Mesenchymal stem cell (in vitro differentiated cells and primary cell): ENCODE measurements at regions not wholly inside any gene's neighbourhood (a gene's known extent, or its start where the extent isn't known, plus 50 kb on each side); places are given as distances from the start of the nearest gene placed in this dataset.

Experiments
- DNase-seq: peaks from one replicate; pipeline ENCODE4 v3.0.0-alpha.2; 2013
- H2AFZ ChIP-seq: one replicate; pipeline ENCODE4 v1.6.1; 2013; ENCODE audit warnings: low read depth, mild to moderate bottlenecking, control low read depth, inconsistent platforms, low read length, moderate library complexity
- H2AK5ac ChIP-seq: 2 replicates; pipeline ENCODE4 v1.6.1; 2013; ENCODE audit warnings: low read length, moderate library complexity, mild to moderate bottlenecking, inconsistent platforms; ENCODE audit not compliant: severe bottlenecking
- H2BK120ac ChIP-seq: one replicate; pipeline ENCODE4 v1.6.1; 2013; ENCODE audit warnings: low read depth, mild to moderate bottlenecking, inconsistent platforms, low read length, moderate library complexity
- H2BK12ac ChIP-seq, 2 experiments: one replicate each; pipeline ENCODE4 v1.6.1; 2013; ENCODE audit warnings: inconsistent platforms in 2 of 2, low read length in 2 of 2, mild to moderate bottlenecking in 2 of 2, moderate library complexity in 2 of 2, control low read depth in 1 of 2
- H2BK15ac ChIP-seq: one replicate; pipeline ENCODE4 v1.6.1; 2013; ENCODE audit warnings: mild to moderate bottlenecking, low read depth, inconsistent platforms; ENCODE audit not compliant: poor library complexity, severe bottlenecking
- H2BK5ac ChIP-seq: 2 replicates; pipeline ENCODE4 v1.6.1; 2013; ENCODE audit warnings: low read depth, mild to moderate bottlenecking, low read length, control low read depth, inconsistent platforms; ENCODE audit not compliant: poor library complexity, severe bottlenecking
- H3K14ac ChIP-seq, 2 experiments: one replicate each; pipeline ENCODE4 v1.6.1; 2013; ENCODE audit warnings: inconsistent platforms in 2 of 2, low read length in 2 of 2, control low read depth in 1 of 2, mild to moderate bottlenecking in 1 of 2, moderate library complexity in 1 of 2
- H3K18ac ChIP-seq, 2 experiments: one replicate each; pipeline ENCODE4 v1.6.1; 2013; ENCODE audit warnings: inconsistent platforms in 2 of 2, low read length in 2 of 2, control low read depth in 1 of 2, low read depth in 1 of 2, mild to moderate bottlenecking in 1 of 2
- H3K23ac ChIP-seq, 2 experiments: one replicate each; pipeline ENCODE4 v1.6.1; 2013; ENCODE audit warnings: inconsistent platforms in 2 of 2, low read length in 2 of 2, mild to moderate bottlenecking in 2 of 2, moderate library complexity in 2 of 2, control low read depth in 1 of 2
- H3K27ac ChIP-seq: 2 replicates; pipeline ENCODE4 v1.5.1; 2013; ENCODE audit warnings: mild to moderate bottlenecking, moderate library complexity, low read length, control low read depth, inconsistent platforms; ENCODE audit not compliant: poor library complexity, severe bottlenecking
- H3K27me3 ChIP-seq, 2 experiments: 2 replicates each; pipeline versions ENCODE4 v1.6.1 to v1.7.0; 2013; ENCODE audit warnings: low read length in 2 of 2, mild to moderate bottlenecking in 2 of 2, moderate library complexity in 2 of 2, control low read depth in 1 of 2, inconsistent platforms in 1 of 2; ENCODE audit not compliant: control insufficient read depth in 1 of 2, insufficient read depth in 1 of 2
- H3K36me3 ChIP-seq, 2 experiments: 2 replicates each; pipeline versions ENCODE4 v1.6.1 to v1.7.0; 2013; ENCODE audit warnings: low read length in 2 of 2, control low read depth in 1 of 2, inconsistent platforms in 1 of 2, low read depth in 1 of 2, mild to moderate bottlenecking in 1 of 2; ENCODE audit not compliant: insufficient read depth in 2 of 2, control insufficient read depth in 1 of 2
- H3K4ac ChIP-seq, 2 experiments: one replicate each; pipeline ENCODE4 v1.6.1; 2013; ENCODE audit warnings: inconsistent platforms in 2 of 2, low read length in 2 of 2, mild to moderate bottlenecking in 2 of 2, moderate library complexity in 2 of 2, control low read depth in 1 of 2, low read depth in 1 of 2
- H3K4me1 ChIP-seq: 2 replicates; pipeline ENCODE4 v1.6.1; 2013; ENCODE audit warnings: low read depth, low read length, control low read depth; ENCODE audit not compliant: control insufficient read depth, insufficient read depth
- H3K4me2 ChIP-seq: 2 replicates; pipeline ENCODE4 v1.6.1; 2013; ENCODE audit warnings: low read length, mild to moderate bottlenecking, inconsistent platforms; ENCODE audit not compliant: poor library complexity, severe bottlenecking
- H3K4me3 ChIP-seq, 2 experiments: 2 replicates each; pipeline versions ENCODE4 v1.5.1 to v1.7.0; 2013; ENCODE audit warnings: low read length in 2 of 2, mild to moderate bottlenecking in 2 of 2, control low read depth in 1 of 2, low read depth in 1 of 2; ENCODE audit not compliant: insufficient read depth in 1 of 2
- H3K79me1 ChIP-seq: replicated peaks from 2 replicates; pipeline ENCODE4 v1.6.1; 2013; ENCODE audit warnings: mild to moderate bottlenecking, control low read depth, low read length, inconsistent platforms; ENCODE audit not compliant: poor library complexity, severe bottlenecking
- H3K9ac ChIP-seq: 2 replicates; pipeline ENCODE4 v1.7.0; 2013; ENCODE audit warnings: mild to moderate bottlenecking, low read length, moderate library complexity
- H3K9me3 ChIP-seq: 2 replicates; pipeline ENCODE4 v1.7.0; 2013; ENCODE audit warnings: mild to moderate bottlenecking, low read length; ENCODE audit not compliant: control insufficient read depth
- H4K8ac ChIP-seq: one replicate; pipeline ENCODE4 v1.6.1; 2013; ENCODE audit warnings: inconsistent platforms, mild to moderate bottlenecking, low read length, moderate library complexity
- H4K91ac ChIP-seq: one replicate; pipeline ENCODE4 v1.6.1; 2013; ENCODE audit warnings: mild to moderate bottlenecking, low read length, inconsistent platforms
- WGBS: methylation state at CpG from one replicate; pipeline ENCODE4 v1.1.7; 2013; ENCODE audit warnings: mixed read lengths; 5-methylcytosine and 5-hydroxymethylcytosine counted together

DNA sequence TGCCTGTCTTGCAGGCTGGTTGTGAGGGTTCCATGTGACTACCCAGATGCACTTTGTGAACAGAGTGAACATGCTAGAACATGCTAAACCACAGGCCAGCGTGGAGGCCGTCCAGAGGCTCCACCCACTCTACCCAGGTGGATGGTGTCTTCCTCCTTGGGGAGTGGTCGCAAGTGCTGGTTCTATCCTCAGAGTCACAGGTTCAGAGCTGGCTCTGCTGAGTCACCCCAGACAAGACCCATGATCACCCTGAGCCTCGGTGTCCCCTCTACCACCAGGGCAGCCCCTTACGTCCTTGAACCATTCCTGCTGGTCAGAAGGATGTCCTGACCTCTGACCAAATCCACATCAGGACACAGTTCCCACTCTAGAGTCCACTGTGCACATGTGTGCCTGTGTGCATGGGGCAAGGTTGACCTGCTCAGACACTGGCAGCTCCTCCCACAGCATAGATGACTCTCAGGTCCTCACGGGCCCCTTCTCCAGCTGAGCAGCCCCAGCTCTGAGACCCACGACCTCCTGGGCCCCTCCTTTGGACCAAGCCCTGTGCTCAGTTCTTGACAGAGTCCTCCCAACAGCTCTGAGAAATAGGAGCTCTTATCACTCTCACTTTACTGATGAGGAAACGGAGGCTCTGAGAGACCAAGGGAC, 391.8 kb downstream of the MATN1 start:
- WGBS, result 73% methylated on average over 8 of the region's 8 CpGs
- H2BK15ac ChIP-seq, result no peak overlapping the region

DNA sequence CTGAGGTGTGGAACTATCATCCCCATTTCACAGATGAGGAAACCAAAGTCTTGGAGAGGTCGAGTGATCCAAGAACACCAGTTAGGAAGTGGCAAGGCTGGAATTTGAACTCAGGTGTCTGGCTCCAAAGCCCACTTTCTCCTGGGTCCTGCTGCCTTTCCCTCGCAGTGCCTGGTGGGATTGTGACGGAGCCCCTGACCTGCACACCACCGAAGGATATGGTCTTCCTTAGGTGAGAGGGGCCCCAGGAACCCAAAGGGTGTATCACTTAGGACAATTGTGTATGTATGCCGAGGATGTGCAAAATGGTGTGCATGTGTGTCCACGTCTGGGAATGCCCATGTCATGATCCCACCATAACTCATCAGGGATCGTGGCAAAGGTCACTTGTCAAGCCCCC, 392.7 kb downstream of the MATN1 start:
- no peaks in the 10 kb centered on the region for H3K79me1 ChIP-seq
- no peak overlapping the region for H2AFZ ChIP-seq
- H2BK5ac ChIP-seq, result no peak overlapping the region
- no peak overlapping the region for H3K4ac ChIP-seq
- no peak overlapping the region for H3K23ac ChIP-seq
- no peak overlapping the region for H2AK5ac ChIP-seq
- no peak overlapping the region for H3K14ac ChIP-seq
- WGBS, result 61% methylated on average over 7 of the region's 7 CpGs
- peaks cover 0 to 47% of the 10 kb centered on the region in 2 experiments for H3K27me3 ChIP-seq
- no peak overlapping the region for H2BK12ac ChIP-seq
- no peak overlapping the region for H3K18ac ChIP-seq
- no peak overlapping the region for H3K4me3 ChIP-seq
- no peak overlapping the region for H3K4me2 ChIP-seq
- H4K91ac ChIP-seq, result no peak overlapping the region
- no peak overlapping the region for H3K9ac ChIP-seq
- no peak overlapping the region for H3K27ac ChIP-seq
- no peaks in the 10 kb centered on the region for H3K4me1 ChIP-seq
- H4K8ac ChIP-seq, result no peak overlapping the region
- no peaks in the 10 kb centered on the region for H3K36me3 ChIP-seq
- no peak overlapping the region for H2BK120ac ChIP-seq
- no peaks in the 10 kb centered on the region for H3K9me3 ChIP-seq
- DNase-seq, result no peak
- no peak overlapping the region for H2BK15ac ChIP-seq

More for the DNA sequence above, 391.8 kb downstream of the MATN1 start:
- Histone ChIP-seq H3K14ac (no peak overlapping the region), H3K18ac (no peak overlapping the region), H2AK5ac (no peak overlapping the region), H3K27ac (no peak overlapping the region), H4K8ac (no peak overlapping the region), H2AFZ (no peak overlapping the region), H2BK12ac (no peak overlapping the region), H3K79me1 (no peaks in the 10 kb centered on the region), H3K4me2 (no peak overlapping the region), H2BK120ac (no peak overlapping the region), H2BK5ac (no peak overlapping the region), H3K27me3 (peaks cover 0 to 41% of the 10 kb centered on the region in 2 experiments), H3K4ac (no peak overlapping the region), H3K9ac (no peak overlapping the region), H3K4me1 (no peaks in the 10 kb centered on the region), H3K9me3 (no peaks in the 10 kb centered on the region), H3K23ac (no peak overlapping the region), H3K4me3 (no peak overlapping the region), H3K36me3 (no peaks in the 10 kb centered on the region), H4K91ac (no peak overlapping the region)
- no peak for DNase-seq

DNA sequence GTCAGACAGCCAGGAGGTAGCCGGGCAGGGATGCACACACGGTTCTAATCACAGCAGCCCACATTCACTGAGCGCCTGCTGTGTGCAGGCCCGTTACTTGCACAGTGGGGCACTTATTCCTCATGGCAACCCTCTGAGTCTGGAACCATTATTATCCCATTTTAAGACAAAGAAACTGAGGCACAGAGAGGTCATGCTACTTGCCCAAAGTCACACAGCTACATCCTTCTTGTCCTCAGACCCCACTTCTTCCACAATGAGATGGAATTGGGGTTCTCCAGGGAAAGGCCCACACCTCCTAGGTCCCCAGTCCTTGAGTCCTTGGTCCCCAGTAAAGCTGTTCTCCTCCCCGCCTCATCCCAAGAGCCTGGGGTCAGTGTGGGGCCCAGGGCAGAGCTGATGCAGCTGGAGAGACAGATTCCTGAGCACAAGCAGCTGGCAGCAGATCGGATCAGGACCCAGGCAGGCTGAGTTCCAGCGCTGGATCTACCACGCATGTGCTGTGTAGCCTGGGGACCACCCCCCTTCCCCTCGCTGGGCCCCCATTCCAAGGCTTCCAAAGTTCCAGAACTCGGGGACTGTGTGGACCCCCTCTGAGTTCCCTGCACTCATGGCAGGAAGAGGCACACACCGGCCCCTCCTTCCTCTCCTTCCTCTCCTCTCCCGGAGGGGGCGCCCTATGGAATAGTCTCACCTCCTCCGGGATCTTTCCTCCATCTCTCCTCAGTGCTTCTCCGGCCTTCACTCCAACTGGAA, 393.4 kb downstream of the MATN1 start:
- Histone ChIP-seq H3K4me1 (no peaks in the 10 kb centered on the region), H3K27ac (no peak overlapping the region), H3K27me3 (peaks cover 0 to 47% of the 10 kb centered on the region in 2 experiments), H2BK120ac (no peak overlapping the region), H4K8ac (no peak overlapping the region), H3K79me1 (no peaks in the 10 kb centered on the region), H3K4me2 (no peak overlapping the region), H3K4me3 (no peak overlapping the region), H2AK5ac (no peak overlapping the region), H2BK5ac (no peak overlapping the region), H4K91ac (no peak overlapping the region), H3K18ac (no peak overlapping the region), H3K9me3 (no peaks in the 10 kb centered on the region), H2BK15ac (no peak overlapping the region), H3K36me3 (no peaks in the 10 kb centered on the region), H2BK12ac (no peak overlapping the region), H2AFZ (no peak overlapping the region), H3K9ac (no peak overlapping the region), H3K14ac (no peak overlapping the region), H3K4ac (no peak overlapping the region), H3K23ac (no peak overlapping the region)
- 72% methylated on average over 14 of the region's 15 CpGs for WGBS
- DNase-seq, result no peak

DNA sequence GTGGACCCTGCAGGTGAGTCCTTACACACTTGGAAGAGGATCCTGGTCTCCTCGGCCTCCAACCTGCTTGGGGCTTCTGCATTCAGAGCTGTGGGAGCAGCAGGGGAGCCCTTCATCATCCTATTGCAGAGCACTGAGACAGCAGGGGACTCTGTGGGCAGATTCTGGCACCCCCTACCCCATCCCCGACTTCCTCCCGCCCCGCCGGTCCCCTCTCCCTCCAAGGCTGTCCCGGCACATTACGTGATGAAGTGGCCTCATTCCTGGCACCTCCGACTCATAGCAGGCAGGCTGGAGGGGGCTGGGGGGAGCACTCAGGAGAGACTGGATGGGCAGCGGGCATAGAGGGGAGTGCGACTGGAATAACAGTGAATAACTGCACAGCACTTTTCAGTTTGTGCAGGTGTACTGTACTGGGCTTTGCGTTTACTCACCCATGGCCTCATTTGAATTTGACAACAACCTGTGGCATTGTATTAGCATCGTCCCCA, 394.1 kb downstream of the MATN1 start:
- H2AK5ac ChIP-seq, result no peak overlapping the region
- no peak overlapping the region for H3K4me2 ChIP-seq
- H3K4me3 ChIP-seq, result no peak overlapping the region
- no peaks in the 10 kb centered on the region for H3K9me3 ChIP-seq
- H3K23ac ChIP-seq, result no peak overlapping the region
- no peak overlapping the region for H2BK15ac ChIP-seq
- DNase-seq, result no peak
- H4K8ac ChIP-seq, result no peak overlapping the region
- WGBS, result 76% methylated on average over 12 of the region's 12 CpGs
- H2AFZ ChIP-seq, result no peak overlapping the region
- H3K18ac ChIP-seq, result no peak overlapping the region
- no peak overlapping the region for H2BK120ac ChIP-seq
- H3K36me3 ChIP-seq, result no peaks in the 10 kb centered on the region
- H2BK12ac ChIP-seq, result no peak overlapping the region
- no peak overlapping the region for H3K27ac ChIP-seq
- no peak overlapping the region for H3K14ac ChIP-seq
- H3K4ac ChIP-seq, result no peak overlapping the region
- H2BK5ac ChIP-seq, result no peak overlapping the region
- no peaks in the 10 kb centered on the region for H3K79me1 ChIP-seq
- H3K9ac ChIP-seq, result no peak overlapping the region
- H4K91ac ChIP-seq, result no peak overlapping the region
- peaks cover 0 to 52% of the 10 kb centered on the region in 2 experiments for H3K27me3 ChIP-seq
- H3K4me1 ChIP-seq, result no peaks in the 10 kb centered on the region
